SK-N-SH treated with all-trans-retinoic acid at 6 μM for 48 hours (cell line): ENCODE measurements at regions not wholly inside any gene's neighbourhood (a gene's known extent, or its start where the extent isn't known, plus 50 kb on each side); places are given as distances from the start of the nearest gene placed in this dataset.

Experiments used
- ATAC-seq: fragments of 200-7000 bp; cut with Tn5 transposase; 3 replicates; pipeline ENCODE4 v1.9.1; 2020; ENCODE audit warnings: mild to moderate bottlenecking, moderate library complexity
- ARNTL ChIP-seq: fragments of 450-650 bp; formaldehyde crosslinking; IDR thresholded peaks from 2 replicates; pipeline ENCODE4 v1.5.0; 2020; ENCODE audit warnings: low read depth, mild to moderate bottlenecking, moderate library complexity, borderline replicate concordance
- BACH2 ChIP-seq: fragments of 250-450 bp; sonication (Bioruptor Pico); IDR thresholded peaks from 2 replicates; pipeline ENCODE4 v1.9.0; 2021; ENCODE audit warnings: mild to moderate bottlenecking, borderline replicate concordance
- CREB5 ChIP-seq: fragments of 250-450 bp; sonication (Bioruptor Pico); IDR thresholded peaks from 2 replicates; pipeline ENCODE4 v1.5.1; 2020; ENCODE audit warnings: low read depth, mild to moderate bottlenecking, moderate library complexity
- CSDC2 ChIP-seq: fragments of 250-450 bp; sonication (Bioruptor Pico); IDR thresholded peaks from 2 replicates; pipeline ENCODE4 v1.5.0; 2020; ENCODE audit warnings: mild to moderate bottlenecking, moderate library complexity
- GLIS3 ChIP-seq: fragments of 250-450 bp; sonication (Bioruptor Pico); IDR thresholded peaks from 2 replicates; pipeline ENCODE4 v1.5.0; 2020; ENCODE audit warnings: mild to moderate bottlenecking, moderate library complexity
- ISL1 ChIP-seq: fragments of 250-450 bp; sonication (Bioruptor Pico); IDR thresholded peaks from 2 replicates; pipeline ENCODE4 v2.1.2; 2022; ENCODE audit warnings: mild to moderate bottlenecking, moderate library complexity
- OSR1 ChIP-seq: fragments of 250-450 bp; sonication (Bioruptor Pico); IDR thresholded peaks from 2 replicates; pipeline ENCODE4 v1.8.0; 2022; ENCODE audit warnings: moderate library complexity, mild to moderate bottlenecking, inconsistent platforms
- PATZ1 ChIP-seq: fragments of 250-450 bp; sonication (Bioruptor Pico); IDR thresholded peaks from 2 replicates; pipeline ENCODE4 v1.8.0; 2020; ENCODE audit warnings: mild to moderate bottlenecking, moderate library complexity, borderline replicate concordance
- POU6F1 ChIP-seq: fragments of 250-450 bp; sonication (Bioruptor Pico); IDR thresholded peaks from 2 replicates; pipeline ENCODE4 v1.8.0; 2021; ENCODE audit warnings: low read depth, mild to moderate bottlenecking, moderate library complexity, borderline replicate concordance
- PPARA ChIP-seq: fragments of 250-450 bp; sonication (Bioruptor Pico); IDR thresholded peaks from 2 replicates; pipeline ENCODE4 v1.5.0; 2020; ENCODE audit warnings: mild to moderate bottlenecking, borderline replicate concordance
- RARB ChIP-seq: fragments of 250-450 bp; sonication (Bioruptor Pico); IDR thresholded peaks from 2 replicates; pipeline ENCODE4 v1.8.0; 2021; ENCODE audit warnings: mild to moderate bottlenecking, moderate library complexity
- SNAI2 ChIP-seq: fragments of 250-450 bp; sonication (Bioruptor Pico); IDR thresholded peaks from 2 replicates; pipeline ENCODE4 v1.5.0; 2020; ENCODE audit warnings: mild to moderate bottlenecking, moderate library complexity
- TCF4 ChIP-seq: fragments of 250-450 bp; sonication (Bioruptor Pico); IDR thresholded peaks from 2 replicates; pipeline ENCODE4 v1.8.0; 2021; ENCODE audit warnings: mild to moderate bottlenecking, moderate library complexity, borderline replicate concordance
- TOX ChIP-seq: fragments of 250-450 bp; sonication (Bioruptor Pico); IDR thresholded peaks from 2 replicates; pipeline ENCODE4 v1.8.0; 2021; ENCODE audit warnings: mild to moderate bottlenecking, moderate library complexity, borderline replicate concordance
- ZC3H10 ChIP-seq: fragments of 250-450 bp; sonication (Bioruptor Pico); IDR thresholded peaks from 2 replicates; pipeline ENCODE4 v1.5.1; 2021; ENCODE audit warnings: mild to moderate bottlenecking, moderate library complexity
- ZFP3 ChIP-seq: fragments of 250-450 bp; sonication (Bioruptor Pico); IDR thresholded peaks from 2 replicates; pipeline ENCODE4 v1.5.0; 2020; ENCODE audit warnings: mild to moderate bottlenecking, moderate library complexity
- ZFP30 ChIP-seq: fragments of 450-650 bp; formaldehyde crosslinking; IDR thresholded peaks from 2 replicates; pipeline ENCODE4 v1.5.0; 2022; ENCODE audit warnings: mild to moderate bottlenecking, moderate library complexity
- ZNF565 ChIP-seq: fragments of 450-650 bp; formaldehyde crosslinking; conservative IDR thresholded peaks from 2 replicates; pipeline ENCODE4 v1.5.0; 2020; ENCODE audit warnings: low read depth, mild to moderate bottlenecking, moderate library complexity
- ZNF70 ChIP-seq: fragments of 450-650 bp; formaldehyde crosslinking; IDR thresholded peaks from 2 replicates; pipeline ENCODE4 v1.5.0; 2020; ENCODE audit warnings: mild to moderate bottlenecking, moderate library complexity
- ZNF8 ChIP-seq: fragments of 450-650 bp; formaldehyde crosslinking; IDR thresholded peaks from 2 replicates; pipeline ENCODE4 v1.5.0; 2020; ENCODE audit warnings: mild to moderate bottlenecking, moderate library complexity
- TF ChIP-seq, protein P1 (sequence below): fragments of 250-450 bp; sonication (Bioruptor Pico); IDR thresholded peaks from 2 replicates; pipeline ENCODE4 v1.5.1; 2021; ENCODE audit warnings: mild to moderate bottlenecking, moderate library complexity

DNA sequence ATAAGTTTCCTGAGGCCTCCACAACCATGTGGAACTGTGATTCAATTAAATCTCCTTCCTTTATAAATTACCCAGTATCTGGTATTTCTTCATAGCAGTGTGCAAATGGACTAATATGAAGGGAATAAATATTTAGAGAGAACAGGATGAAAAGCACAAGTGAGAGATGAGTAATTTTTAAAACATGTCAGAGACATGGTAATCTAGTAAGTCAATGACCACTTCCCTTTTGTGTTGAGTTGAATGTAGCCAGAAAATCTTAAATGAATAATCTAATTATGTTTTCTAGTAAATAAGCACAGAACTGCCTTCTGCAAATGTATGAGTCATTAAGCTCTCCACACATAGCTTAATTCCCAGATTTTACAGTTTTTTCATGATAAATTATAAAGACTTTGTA is 524.1 kb upstream of the SLITRK5 start:
- ATAC-seq: no peak
- no peak for TF ChIP-seq ARNTL (CRISPR knock-in tag)
- no peak for TF ChIP-seq CSDC2 (CRISPR knock-in tag)
- no peak for TF ChIP-seq RARB (CRISPR knock-in tag)
- no peak for TF ChIP-seq CREB5 (CRISPR knock-in tag)
- no peak for TF ChIP-seq BACH2 (CRISPR knock-in tag)
- no peak for TF ChIP-seq PPARA (CRISPR knock-in tag)
- no peak for TF ChIP-seq ZNF565
- TF ChIP-seq ZFP3: no peak
- no peak for TF ChIP-seq POU6F1

DNA sequence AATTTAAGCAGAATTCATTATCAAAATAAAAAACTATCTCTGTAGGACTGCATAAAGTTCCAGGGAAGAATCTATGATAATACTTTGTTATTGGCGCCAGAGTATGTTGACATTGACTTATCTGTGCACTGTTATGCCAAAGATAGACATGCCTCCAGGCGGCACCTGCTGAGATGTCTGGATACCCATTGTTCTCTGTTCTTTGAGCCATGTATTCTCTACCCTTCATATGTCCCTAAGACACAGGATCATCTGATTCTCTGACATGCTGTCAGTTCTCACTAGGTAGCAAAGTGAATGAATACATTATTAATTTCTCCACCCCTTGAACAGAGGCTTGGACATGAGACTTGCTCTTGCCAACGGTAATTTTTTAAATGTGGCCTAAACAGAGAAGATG is 517.8 kb upstream of the SLITRK5 start:
- no peak for TF ChIP-seq SNAI2 (CRISPR knock-in tag)
- no peak for TF ChIP-seq BACH2 (CRISPR knock-in tag)
- no peak for TF ChIP-seq GLIS3 (CRISPR knock-in tag)
- TF ChIP-seq ZFP3: no peak
- no peak for TF ChIP-seq POU6F1
- no peak for TF ChIP-seq OSR1 (CRISPR knock-in tag)
- TF ChIP-seq RARB (CRISPR knock-in tag): no peak
- no peak for TF ChIP-seq TCF4 (CRISPR knock-in tag)
- no peak for TF ChIP-seq TOX
- no peak for TF ChIP-seq ZNF70
- TF ChIP-seq CSDC2 (CRISPR knock-in tag): no peak
- no peak for TF ChIP-seq PATZ1 (CRISPR knock-in tag)

GRCh38 chr13:87166348-87166747 is 504.8 kb upstream of the SLITRK5 start:
- ATAC-seq: no peak
- TF ChIP-seq ZFP3 (no peak), TCF4 (CRISPR knock-in tag) (no peak), ARNTL (CRISPR knock-in tag) (no peak), ZFP30 (CRISPR knock-in tag) (no peak), PPARA (CRISPR knock-in tag) (no peak), RARB (CRISPR knock-in tag) (no peak), ISL1 (CRISPR knock-in tag) (no peak), GLIS3 (CRISPR knock-in tag) (no peak), ZNF8 (CRISPR knock-in tag) (no peak), CREB5 (CRISPR knock-in tag) (no peak), ZNF565 (no peak), ZC3H10 (no peak), TOX (no peak), BACH2 (CRISPR knock-in tag) (no peak), PATZ1 (CRISPR knock-in tag) (no peak)
- TF ChIP-seq, protein P1, sequence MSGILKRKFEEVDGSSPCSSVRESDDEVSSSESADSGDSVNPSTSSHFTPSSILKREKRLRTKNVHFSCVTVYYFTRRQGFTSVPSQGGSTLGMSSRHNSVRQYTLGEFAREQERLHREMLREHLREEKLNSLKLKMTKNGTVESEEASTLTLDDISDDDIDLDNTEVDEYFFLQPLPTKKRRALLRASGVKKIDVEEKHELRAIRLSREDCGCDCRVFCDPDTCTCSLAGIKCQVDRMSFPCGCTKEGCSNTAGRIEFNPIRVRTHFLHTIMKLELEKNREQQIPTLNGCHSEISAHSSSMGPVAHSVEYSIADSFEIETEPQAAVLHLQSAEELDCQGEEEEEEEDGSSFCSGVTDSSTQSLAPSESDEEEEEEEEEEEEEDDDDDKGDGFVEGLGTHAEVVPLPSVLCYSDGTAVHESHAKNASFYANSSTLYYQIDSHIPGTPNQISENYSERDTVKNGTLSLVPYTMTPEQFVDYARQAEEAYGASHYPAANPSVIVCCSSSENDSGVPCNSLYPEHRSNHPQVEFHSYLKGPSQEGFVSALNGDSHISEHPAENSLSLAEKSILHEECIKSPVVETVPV (CRISPR knock-in tag): no peak

More for the DNA sequence above, 517.8 kb upstream of the SLITRK5 start:
- no peak for ATAC-seq
